ENCODE measurements at regions not wholly inside any gene's neighbourhood (a gene's known extent, or its start where the extent isn't known, plus 50 kb on each side); places are given as distances from the start of the nearest gene placed in this dataset.

DNA sequence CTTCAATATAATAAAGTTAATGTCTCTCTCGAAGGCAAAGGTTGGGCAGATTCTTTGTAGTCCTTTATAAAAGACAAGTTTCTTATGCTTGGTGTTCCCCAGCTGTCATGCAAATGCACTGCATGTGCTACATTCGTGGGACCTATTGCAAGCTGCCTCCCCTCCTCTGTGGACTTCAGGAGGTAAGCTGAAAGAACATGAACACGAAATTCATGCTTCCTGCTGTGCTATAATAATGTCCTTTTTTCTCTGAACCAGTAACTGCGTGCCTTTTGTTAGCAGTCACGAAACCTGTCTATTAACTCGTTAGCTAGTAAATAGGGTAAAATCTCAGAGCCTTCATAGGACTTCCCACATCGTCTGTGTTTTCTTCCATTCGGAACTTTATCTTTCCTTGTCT, 363.5 kb downstream of the CDH9 start:
- 48 to 51% methylated on average over 8 of the region's 8 CpGs for WGBS, 2 donors
- no peak for ATAC-seq
- intact Hi-C loops (cut with DNase I): no loop called here

DNA sequence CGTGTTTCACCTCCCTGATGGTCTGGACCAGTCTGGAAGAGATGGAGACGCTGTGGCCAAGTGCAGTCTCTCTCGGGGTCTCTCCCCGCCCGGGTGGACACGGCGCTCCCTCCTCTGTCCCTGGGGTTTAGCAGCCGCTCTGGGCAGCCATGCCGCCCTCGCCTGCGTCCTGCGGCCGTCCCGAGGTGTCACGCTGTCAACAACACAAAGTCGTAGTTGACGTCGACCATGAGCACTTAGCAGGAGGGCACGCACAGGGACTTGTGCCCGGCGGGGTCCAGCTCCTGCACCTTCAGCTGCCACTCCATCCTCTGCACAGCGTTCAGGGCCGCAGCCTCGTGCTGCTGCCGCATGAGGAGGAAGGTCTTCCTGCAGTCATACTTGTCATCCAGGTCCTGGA, 368.9 kb downstream of the CDH9 start:
- no peak for DNase-seq
- Histone ChIP-seq H3K4me1 (no peaks in the 10 kb centered on the region), H3K27ac (no peak overlapping the region), H3K36me3 (no peaks in the 10 kb centered on the region), H3K27me3 (no peaks in the 10 kb centered on the region), H3K4me3 (no peak overlapping the region), H3K9me3 (peaks cover 0 to 4% (median 0%) of the 10 kb centered on the region in 11 donors)
- intact Hi-C loops (cut with DNase I): no loop called here
- 84 to 86% methylated on average over 25 of the region's 25 CpGs for WGBS, 2 donors
- no peak for ATAC-seq
- TF ChIP-seq, protein P1, sequence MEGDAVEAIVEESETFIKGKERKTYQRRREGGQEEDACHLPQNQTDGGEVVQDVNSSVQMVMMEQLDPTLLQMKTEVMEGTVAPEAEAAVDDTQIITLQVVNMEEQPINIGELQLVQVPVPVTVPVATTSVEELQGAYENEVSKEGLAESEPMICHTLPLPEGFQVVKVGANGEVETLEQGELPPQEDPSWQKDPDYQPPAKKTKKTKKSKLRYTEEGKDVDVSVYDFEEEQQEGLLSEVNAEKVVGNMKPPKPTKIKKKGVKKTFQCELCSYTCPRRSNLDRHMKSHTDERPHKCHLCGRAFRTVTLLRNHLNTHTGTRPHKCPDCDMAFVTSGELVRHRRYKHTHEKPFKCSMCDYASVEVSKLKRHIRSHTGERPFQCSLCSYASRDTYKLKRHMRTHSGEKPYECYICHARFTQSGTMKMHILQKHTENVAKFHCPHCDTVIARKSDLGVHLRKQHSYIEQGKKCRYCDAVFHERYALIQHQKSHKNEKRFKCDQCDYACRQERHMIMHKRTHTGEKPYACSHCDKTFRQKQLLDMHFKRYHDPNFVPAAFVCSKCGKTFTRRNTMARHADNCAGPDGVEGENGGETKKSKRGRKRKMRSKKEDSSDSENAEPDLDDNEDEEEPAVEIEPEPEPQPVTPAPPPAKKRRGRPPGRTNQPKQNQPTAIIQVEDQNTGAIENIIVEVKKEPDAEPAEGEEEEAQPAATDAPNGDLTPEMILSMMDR (IDR thresholded peaks at IDR 0.05): no peak

More for the DNA sequence above, 363.5 kb downstream of the CDH9 start:
- Histone ChIP-seq H3K27me3 (no peaks in the 10 kb centered on the region), H3K4me3 (no peak overlapping the region), H3K27ac (no peak overlapping the region), H3K4me1 (no peaks in the 10 kb centered on the region), H3K36me3 (no peaks in the 10 kb centered on the region), H3K9me3 (peaks cover 0 to 18% (median 0%) of the 10 kb centered on the region in 11 donors)
- TF ChIP-seq, protein P1 (IDR thresholded peaks at IDR 0.05): no peak
- DNase-seq: no peak

DNA sequence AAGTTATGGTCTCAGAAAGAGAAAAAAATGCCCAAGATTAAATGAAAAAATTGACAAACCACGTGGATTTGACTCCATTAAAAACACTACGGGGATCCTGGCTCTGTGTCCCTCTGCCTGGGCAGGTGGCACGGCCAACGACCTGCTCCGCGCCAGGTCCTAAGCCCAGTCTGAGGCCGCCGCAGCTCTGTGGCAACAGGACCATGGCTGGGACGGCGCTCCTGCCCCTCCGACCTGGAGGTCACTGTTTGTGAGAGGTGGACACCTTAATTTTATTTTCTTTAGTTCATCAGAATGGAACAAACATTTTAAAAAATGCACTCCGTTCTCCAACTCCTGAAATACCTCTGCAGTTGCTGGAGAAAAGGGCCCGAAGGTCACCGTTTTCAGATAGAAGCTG, 369.4 kb downstream of the CDH9 start:
- Histone ChIP-seq H3K36me3 (no peaks in the 10 kb centered on the region), H3K4me3 (no peak overlapping the region), H3K9me3 (peaks cover 0 to 4% (median 0%) of the 10 kb centered on the region in 11 donors), H3K27ac (no peak overlapping the region), H3K4me1 (no peaks in the 10 kb centered on the region), H3K27me3 (no peaks in the 10 kb centered on the region)
- TF ChIP-seq, protein P1 (IDR thresholded peaks at IDR 0.05): no peak
- intact Hi-C loops (cut with DNase I): no loop called here
- DNase-seq (no peak), ATAC-seq (no peak)
- 88 to 89% methylated on average over 14 of the region's 14 CpGs for WGBS, 2 donors

DNA sequence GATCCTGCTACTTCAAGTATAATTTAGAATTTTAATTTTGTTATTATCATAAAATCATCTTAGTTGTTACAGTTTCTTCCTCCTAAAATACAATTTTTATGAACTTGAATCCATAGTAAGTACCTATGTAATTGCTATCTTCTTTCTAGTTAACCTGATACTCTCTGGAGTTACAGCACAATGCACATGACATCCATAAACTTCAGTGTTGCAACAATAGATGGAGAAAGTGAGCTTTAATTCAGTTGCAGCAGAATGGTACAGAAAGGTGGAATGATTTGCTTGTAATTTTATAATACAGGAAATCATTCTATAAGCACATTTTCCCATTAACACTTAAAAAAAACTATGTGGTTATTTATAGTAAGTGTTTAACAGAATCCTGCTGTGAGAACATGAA, 372.0 kb downstream of the CDH9 start:
- no peak for DNase-seq
- Histone ChIP-seq H3K27me3 (no peaks in the 10 kb centered on the region), H3K36me3 (no peaks in the 10 kb centered on the region), H3K9me3 (peaks cover 0 to 7% (median 0%) of the 10 kb centered on the region in 11 donors), H3K4me3 (no peak overlapping the region), H3K4me1 (no peaks in the 10 kb centered on the region), H3K27ac (no peak overlapping the region)
- no peak for ATAC-seq
- TF ChIP-seq, protein P1 (IDR thresholded peaks at IDR 0.05): no peak
- intact Hi-C loops (cut with DNase I): no loop called here
